ENCODE measurements at regions not wholly inside any gene's neighbourhood (a gene's known extent, or its start where the extent isn't known, plus 50 kb on each side); places are given as distances from the start of the nearest gene placed in this dataset.
A peak's percentile ranks its signal among the peaks of the same experiment; 100 is the strongest.
"Not testable (repeated sequence)": the region's sequence is repeated elsewhere in the genome, so short reads cannot be mapped to it uniquely, and the experiment has no call there.

DNA sequence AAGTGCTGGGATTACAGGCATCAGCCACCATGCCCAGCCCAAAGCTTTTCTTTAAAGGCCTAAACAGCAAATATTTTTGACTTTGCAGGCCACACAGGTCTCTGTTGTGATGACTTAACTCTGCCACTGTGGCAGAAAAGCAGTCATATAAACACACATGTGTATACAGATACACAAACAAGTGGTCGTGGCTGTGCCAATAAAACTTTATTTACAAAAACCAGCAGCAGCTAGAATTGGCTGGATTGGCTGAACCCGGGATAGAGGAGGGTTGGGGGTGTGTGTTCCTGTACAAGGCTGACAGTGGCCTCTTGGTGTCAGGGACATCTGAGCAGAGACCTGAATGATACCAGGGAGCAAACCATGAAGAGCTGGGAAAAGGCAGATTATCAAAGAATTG is 95.6 kb downstream of the NCOR2 start:
- ATAC-seq (ENCODE audit: low FRiP score) (no peak), DNase-seq (ENCODE audit: low spot score) (no peak)
- TF ChIP-seq, protein P1, sequence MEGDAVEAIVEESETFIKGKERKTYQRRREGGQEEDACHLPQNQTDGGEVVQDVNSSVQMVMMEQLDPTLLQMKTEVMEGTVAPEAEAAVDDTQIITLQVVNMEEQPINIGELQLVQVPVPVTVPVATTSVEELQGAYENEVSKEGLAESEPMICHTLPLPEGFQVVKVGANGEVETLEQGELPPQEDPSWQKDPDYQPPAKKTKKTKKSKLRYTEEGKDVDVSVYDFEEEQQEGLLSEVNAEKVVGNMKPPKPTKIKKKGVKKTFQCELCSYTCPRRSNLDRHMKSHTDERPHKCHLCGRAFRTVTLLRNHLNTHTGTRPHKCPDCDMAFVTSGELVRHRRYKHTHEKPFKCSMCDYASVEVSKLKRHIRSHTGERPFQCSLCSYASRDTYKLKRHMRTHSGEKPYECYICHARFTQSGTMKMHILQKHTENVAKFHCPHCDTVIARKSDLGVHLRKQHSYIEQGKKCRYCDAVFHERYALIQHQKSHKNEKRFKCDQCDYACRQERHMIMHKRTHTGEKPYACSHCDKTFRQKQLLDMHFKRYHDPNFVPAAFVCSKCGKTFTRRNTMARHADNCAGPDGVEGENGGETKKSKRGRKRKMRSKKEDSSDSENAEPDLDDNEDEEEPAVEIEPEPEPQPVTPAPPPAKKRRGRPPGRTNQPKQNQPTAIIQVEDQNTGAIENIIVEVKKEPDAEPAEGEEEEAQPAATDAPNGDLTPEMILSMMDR (IDR thresholded peaks at IDR 0.05), result no peak

DNA sequence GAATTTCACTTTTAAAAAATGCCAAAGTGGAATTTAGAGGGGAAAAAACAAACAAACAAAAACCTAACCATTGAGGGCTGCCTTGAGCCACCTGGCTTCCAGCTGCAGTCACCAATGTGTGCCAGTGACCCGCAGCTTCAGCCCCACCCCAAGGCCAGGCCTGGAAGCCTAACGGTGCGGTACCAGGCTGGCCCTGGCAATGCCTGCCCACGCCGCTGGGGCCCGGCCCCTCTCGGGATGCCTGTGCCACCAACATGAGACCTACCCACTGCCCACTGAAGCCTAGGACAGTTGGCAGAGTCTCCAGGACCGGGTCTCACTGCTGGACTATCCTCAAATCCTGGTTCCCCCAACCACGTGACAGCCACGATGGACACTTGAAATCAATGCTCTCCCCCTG is 96.6 kb downstream of the NCOR2 start:
- DNase-seq (ENCODE audit: low spot score) (no peak), ATAC-seq (ENCODE audit: low FRiP score) (peak; percentile 30)
- TF ChIP-seq, protein P1 (IDR thresholded peaks at IDR 0.05), result no peak

DNA sequence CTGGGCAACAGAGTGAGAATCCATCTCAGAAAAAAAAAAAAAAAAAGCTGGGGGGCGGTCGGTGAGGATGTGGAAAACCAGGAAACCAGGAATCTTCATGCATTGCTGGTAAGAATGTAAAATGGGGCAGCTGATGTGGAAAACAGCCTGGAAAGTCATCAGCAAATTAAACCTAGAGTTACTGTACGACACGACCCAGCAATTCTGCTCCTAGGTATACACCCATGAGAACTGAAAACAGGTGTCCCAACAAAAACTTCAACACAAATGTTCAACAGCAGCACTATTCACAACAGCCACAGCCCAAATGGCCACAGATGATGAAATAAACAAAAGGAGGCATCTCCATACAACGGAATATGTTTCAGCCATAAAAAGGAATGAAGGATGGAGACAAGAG is 97.3 kb downstream of the NCOR2 start:
- DNase-seq (ENCODE audit: low spot score), result no peak
- TF ChIP-seq, protein P1 (IDR thresholded peaks at IDR 0.05), result no peak
- no peak for ATAC-seq (ENCODE audit: low FRiP score)

DNA sequence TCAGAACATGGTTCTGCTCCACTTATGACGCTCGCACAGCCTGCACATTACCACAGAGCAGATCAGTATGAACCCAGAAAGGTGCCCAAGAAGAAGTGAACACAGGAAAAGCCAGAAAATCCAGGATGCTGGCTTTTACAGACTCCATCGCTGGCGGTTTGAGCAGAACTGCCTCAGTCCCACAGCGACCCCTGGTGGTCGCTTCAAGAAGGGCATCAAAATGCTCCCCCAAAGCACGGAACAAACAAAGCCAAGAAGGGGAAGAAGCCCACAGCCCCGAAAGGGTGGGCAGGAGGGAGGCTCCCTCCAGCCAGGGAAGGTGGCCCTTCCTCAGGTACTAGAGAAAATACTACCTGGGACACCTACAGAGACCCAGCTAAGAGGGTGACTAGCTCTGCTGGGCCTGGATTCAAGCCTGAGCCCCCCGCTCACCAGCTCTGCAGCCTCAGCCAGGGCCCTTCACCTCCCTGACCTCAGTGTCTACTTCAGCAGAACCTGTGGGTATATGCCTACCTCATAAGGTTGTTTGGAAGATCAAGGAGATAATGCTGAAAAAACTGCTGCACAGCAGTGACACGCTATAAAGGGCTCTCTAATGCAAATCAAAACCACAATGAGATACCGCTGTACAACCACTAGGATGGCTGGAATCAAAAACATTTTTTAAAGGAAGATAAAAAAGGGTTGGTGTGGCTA is 98.1 kb downstream of the NCOR2 start:
- TF ChIP-seq, protein P1 (IDR thresholded peaks at IDR 0.05), result peak in 1 of 3 donors; percentile 37
- no peak for ATAC-seq (ENCODE audit: low FRiP score)
- no peak for DNase-seq (ENCODE audit: low spot score)

DNA sequence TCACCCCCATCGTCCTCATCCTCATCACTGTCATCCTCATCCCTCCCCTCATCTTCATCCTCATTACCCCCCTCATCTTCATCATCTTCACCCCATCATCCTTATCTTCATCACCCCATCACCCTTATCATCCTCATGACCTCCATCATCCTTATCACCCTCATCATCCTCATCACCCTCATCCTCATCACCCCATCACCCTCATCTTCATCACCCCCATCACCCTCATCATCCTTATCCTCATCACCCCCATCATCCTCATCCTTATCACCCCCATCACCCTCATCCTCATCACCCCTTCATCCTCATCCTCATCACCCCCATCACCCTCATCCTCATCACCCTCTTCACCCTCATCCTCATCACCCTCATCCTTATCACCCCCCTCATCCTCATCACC is 99.9 kb downstream of the NCOR2 start:
- ATAC-seq (ENCODE audit: low FRiP score); DNase-seq (ENCODE audit: low spot score): not testable (repeated sequence)

DNA sequence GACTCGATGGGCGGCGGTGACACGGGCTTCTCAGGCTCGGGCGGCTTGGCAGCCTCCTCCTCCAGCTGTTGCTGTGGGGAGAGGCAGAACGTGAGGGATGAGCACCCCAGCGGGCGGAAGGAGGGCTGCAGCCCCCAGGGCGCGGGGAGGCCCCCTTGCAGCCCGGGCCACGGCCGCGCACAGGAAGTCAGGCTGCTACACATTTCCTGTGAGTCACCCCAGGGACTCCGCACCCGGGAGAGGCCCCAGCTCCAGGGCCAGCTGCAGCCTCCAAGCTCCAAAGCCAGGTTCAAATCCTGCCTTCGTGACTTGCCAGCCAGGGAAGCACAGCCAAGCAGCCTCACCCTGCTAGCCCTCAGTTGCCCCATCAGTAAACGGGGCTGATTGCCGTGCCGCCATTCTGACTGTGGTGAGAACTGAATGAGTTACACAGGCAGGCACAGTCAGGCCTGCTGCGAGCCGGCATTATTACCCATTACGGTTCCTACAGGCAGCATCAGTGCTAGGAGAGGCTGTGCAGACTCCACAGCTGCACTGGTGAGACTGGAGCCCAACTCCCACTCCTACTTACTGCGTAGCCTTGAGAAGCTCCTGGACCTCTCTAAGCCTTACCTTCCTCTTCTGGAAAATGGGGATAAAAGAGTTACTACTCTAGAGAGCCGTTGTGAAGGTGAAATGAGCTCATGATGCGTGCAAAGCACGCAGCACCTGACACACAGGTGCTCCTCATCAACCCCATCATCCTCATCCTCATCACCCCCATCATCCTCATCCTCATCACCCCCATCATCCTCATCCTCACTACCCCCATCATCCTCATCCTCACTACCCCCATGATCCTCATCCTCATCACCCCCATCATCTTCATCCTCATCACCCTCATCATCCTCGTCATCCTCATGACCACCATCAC is 100.9 kb downstream of the NCOR2 start:
- TF ChIP-seq, protein P1 (IDR thresholded peaks at IDR 0.05), result no peak
- ATAC-seq (ENCODE audit: low FRiP score) (no peak), DNase-seq (ENCODE audit: low spot score) (no peak)

DNA sequence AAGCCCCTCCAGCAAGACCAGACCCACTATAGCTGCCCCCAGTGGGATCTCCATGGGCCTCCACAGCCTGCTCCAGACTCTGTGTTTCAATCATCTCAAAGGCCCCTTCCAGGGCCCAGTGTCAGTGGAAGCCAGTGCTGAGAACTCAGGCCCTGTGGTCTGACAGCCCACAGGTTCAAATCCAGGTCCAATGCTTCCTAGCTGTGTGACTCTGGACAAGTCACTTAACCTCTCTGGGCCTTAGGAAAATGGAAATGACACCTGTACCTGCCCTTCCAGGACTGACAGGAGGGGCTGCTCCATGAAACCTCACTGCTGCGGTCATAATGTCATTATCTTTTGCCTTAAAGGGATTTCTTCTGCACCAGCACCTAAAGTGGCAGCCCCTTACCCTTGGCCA is 101.9 kb downstream of the NCOR2 start:
- DNase-seq (ENCODE audit: low spot score) (no peak), ATAC-seq (ENCODE audit: low FRiP score) (no peak)
- TF ChIP-seq, protein P1 (IDR thresholded peaks at IDR 0.05), result no peak

Data from omental fat pad (tissue), 3 donors.